ENCODE measurements at regions not wholly inside any gene's neighbourhood (a gene's known extent, or its start where the extent isn't known, plus 50 kb on each side); places are given as distances from the start of the nearest gene placed in this dataset.

GRCh38 chr1:43011020-43011419 is 52.4 kb upstream of the SLC2A1 start:
- DNase-seq (ENCODE audit: low read depth in 4 of 4, low spot score in 3 of 4) = no peak

GRCh38 chr1:43009274-43009673 is 50.6 kb upstream of the SLC2A1 start:
- no peak for DNase-seq (ENCODE audit: low read depth in 4 of 4, low spot score in 3 of 4)

- DNase-seq (ENCODE audit: low read depth in 4 of 4, low spot score in 3 of 4) = no peak
Measured at GRCh38 chr1:43008115-43009060, 49.7 kb upstream of the SLC2A1 start.
